ENCODE measurements at regions not wholly inside any gene's neighbourhood (a gene's known extent, or its start where the extent isn't known, plus 50 kb on each side); places are given as distances from the start of the nearest gene placed in this dataset.

DNA sequence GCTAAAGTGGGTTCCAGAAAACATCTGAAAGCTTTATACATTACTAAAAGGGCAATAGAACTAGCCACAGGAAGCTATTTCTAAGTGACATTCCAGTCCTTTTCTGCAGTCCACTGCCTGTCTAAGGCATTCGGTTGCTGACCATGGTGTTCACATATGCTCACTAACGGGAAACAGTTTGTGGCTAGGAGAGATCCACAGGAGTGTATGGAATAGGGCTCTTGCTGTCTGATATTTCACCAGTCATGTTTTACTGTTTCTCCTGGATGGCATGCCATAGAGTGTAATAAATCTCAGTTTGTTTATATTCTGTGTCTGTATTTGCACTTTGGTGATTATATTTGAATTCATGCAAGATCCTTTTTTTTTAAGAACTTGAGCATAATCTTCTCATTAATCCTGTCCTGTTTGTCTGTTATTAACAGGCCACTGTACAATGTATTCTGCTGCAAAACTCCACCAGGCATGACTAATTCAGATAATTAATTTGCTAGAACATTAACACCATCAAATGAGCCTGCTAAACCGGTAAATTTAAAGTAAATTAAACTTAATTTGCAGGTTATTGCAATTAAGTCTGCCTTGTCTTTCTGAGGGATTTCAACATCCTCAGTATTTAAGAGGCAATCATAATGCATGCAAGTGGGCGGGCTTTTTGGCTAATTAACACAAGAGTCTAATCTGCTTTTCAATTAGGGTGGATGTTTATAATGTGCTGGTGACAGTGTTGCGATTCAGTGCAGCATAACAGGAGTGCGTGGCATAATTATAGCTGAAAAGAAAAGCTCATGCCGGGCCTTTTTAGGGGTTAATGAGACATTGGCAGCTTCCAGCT lies 201.3 kb downstream of the POU4F1 start:
- Histone ChIP-seq H3K27ac (ENCODE audit: extremely low read length, insufficient read depth, low read length) (no peak overlapping the region), H3K4me1 (ENCODE audit: insufficient read depth, low read length) (no peaks in the 10 kb centered on the region), H3K4me3 (replicated peaks in 1 of 3; ENCODE audit: insufficient read depth in 1 of 3, low read depth in 2 of 3, low read length in 3 of 3) (no peak overlapping the region), H3K79me2 (ENCODE audit: insufficient read depth, low read length) (no peaks in the 10 kb centered on the region), H3K27me3 (ENCODE audit: control insufficient read depth in 1 of 2, insufficient read depth in 2 of 2, low read length in 2 of 2) (no peaks in the 10 kb centered on the region), H2AFZ (ENCODE audit: low read length) (no peak overlapping the region), H3K9me3 (ENCODE audit: low read length) (no peaks in the 10 kb centered on the region), H3K4me2 (ENCODE audit: low read depth, low read length) (no peak overlapping the region), H3K9ac (ENCODE audit: insufficient read depth, low read depth, low read length) (no peak overlapping the region), H3K36me3 (replicated peaks in 1 of 2; ENCODE audit: control insufficient read depth in 1 of 2, insufficient read depth in 2 of 2, low read length in 2 of 2) (no peaks in the 10 kb centered on the region), H4K20me1 (ENCODE audit: insufficient read depth, low read length) (no peaks in the 10 kb centered on the region)
- in situ Hi-C loops (cut with HindIII; ENCODE audit: extremely low pct_ligation_motif_present, low pct_unique_long_range_greater_than_20kb) (no loop called here), intact Hi-C loops (cut with micrococcal nuclease; ENCODE audit: unreplicated experiment) (no loop called here)
- ATAC-seq, result no peak
- FAIRE-seq, result no peak
- no TSS peak for BruUV-seq (replicated peaks)
- POLR2A ChIA-PET, result no interaction called here
- DNase-seq (ENCODE audit: low spot score), result no peak
- 5% methylated on average over 6 of the region's 7 CpGs for WGBS (ENCODE audit: low lambda C conversion rate)
- CTCF ChIA-PET (ENCODE audit: low intra/inter-chr PET ratio, low total read pairs), result no interaction called here
- no peak for TF ChIP-seq ZNF343 (CRISPR knock-in tag; IDR thresholded peaks at IDR 0.05)
- TF ChIP-seq MTA3 (CRISPR knock-in tag; IDR thresholded peaks at IDR 0.05), result no peak
- TF ChIP-seq, protein P1, sequence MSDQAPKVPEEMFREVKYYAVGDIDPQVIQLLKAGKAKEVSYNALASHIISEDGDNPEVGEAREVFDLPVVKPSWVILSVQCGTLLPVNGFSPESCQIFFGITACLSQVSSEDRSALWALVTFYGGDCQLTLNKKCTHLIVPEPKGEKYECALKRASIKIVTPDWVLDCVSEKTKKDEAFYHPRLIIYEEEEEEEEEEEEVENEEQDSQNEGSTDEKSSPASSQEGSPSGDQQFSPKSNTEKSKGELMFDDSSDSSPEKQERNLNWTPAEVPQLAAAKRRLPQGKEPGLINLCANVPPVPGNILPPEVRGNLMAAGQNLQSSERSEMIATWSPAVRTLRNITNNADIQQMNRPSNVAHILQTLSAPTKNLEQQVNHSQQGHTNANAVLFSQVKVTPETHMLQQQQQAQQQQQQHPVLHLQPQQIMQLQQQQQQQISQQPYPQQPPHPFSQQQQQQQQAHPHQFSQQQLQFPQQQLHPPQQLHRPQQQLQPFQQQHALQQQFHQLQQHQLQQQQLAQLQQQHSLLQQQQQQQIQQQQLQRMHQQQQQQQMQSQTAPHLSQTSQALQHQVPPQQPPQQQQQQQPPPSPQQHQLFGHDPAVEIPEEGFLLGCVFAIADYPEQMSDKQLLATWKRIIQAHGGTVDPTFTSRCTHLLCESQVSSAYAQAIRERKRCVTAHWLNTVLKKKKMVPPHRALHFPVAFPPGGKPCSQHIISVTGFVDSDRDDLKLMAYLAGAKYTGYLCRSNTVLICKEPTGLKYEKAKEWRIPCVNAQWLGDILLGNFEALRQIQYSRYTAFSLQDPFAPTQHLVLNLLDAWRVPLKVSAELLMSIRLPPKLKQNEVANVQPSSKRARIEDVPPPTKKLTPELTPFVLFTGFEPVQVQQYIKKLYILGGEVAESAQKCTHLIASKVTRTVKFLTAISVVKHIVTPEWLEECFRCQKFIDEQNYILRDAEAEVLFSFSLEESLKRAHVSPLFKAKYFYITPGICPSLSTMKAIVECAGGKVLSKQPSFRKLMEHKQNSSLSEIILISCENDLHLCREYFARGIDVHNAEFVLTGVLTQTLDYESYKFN (CRISPR knock-in tag; conservative IDR thresholded peaks at IDR 0.05), result no peak
- TF ChIP-seq MIER3 (CRISPR knock-in tag; IDR thresholded peaks at IDR 0.05; ENCODE audit: borderline replicate concordance), result no peak
- TF ChIP-seq NR2F2 (IDR thresholded peaks at IDR 0.05; ENCODE audit: borderline replicate concordance, low read depth), result no peak
- no peak for TF ChIP-seq ZBTB21 (CRISPR knock-in tag; IDR thresholded peaks at IDR 0.05)
- no peak for TF ChIP-seq POLR2A (IDR thresholded peaks at IDR 0.05; ENCODE audit: insufficient read depth in 1 of 2, low read depth in 2 of 2, low read length in 2 of 2)
- TF ChIP-seq ZFP36L1 (CRISPR knock-in tag; IDR thresholded peaks at IDR 0.05), result no peak
- no peak for TF ChIP-seq ZNF143 (CRISPR knock-in tag; IDR thresholded peaks at IDR 0.05)
- no peak for TF ChIP-seq MXD4 (CRISPR knock-in tag; IDR thresholded peaks at IDR 0.05)
- TF ChIP-seq RBFOX2 (IDR thresholded peaks at IDR 0.05; ENCODE audit: low read depth, low read length), result no peak
- TF ChIP-seq TARDBP (CRISPR knock-in tag; IDR thresholded peaks at IDR 0.05), result no peak
- no peak for TF ChIP-seq SMAD9 (CRISPR knock-in tag; IDR thresholded peaks at IDR 0.05)
- no peak for TF ChIP-seq CBX2 (IDR thresholded peaks at IDR 0.05; ENCODE audit: low read depth, low read length)
- TF ChIP-seq CBX2 (CRISPR knock-in tag; IDR thresholded peaks at IDR 0.05; ENCODE audit: low read depth), result no peak
- TF ChIP-seq ZNF841 (CRISPR knock-in tag; IDR thresholded peaks at IDR 0.05; ENCODE audit: borderline replicate concordance), result no peak
- TF ChIP-seq ATF7-NPFF (CRISPR knock-in tag; IDR thresholded peaks at IDR 0.05; ENCODE audit: low read depth), result no peak
- TF ChIP-seq ZSCAN22 (CRISPR knock-in tag; IDR thresholded peaks at IDR 0.05), result no peak
- no peak for TF ChIP-seq MEF2D (CRISPR knock-in tag; IDR thresholded peaks at IDR 0.05)
- TF ChIP-seq, protein P2, sequence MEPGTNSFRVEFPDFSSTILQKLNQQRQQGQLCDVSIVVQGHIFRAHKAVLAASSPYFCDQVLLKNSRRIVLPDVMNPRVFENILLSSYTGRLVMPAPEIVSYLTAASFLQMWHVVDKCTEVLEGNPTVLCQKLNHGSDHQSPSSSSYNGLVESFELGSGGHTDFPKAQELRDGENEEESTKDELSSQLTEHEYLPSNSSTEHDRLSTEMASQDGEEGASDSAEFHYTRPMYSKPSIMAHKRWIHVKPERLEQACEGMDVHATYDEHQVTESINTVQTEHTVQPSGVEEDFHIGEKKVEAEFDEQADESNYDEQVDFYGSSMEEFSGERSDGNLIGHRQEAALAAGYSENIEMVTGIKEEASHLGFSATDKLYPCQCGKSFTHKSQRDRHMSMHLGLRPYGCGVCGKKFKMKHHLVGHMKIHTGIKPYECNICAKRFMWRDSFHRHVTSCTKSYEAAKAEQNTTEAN (CRISPR knock-in tag; conservative IDR thresholded peaks at IDR 0.05), result no peak

Data from HepG2 (cell line).